Endothelial cell of umbilical vein (primary cell): ENCODE measurements at regions not wholly inside any gene's neighbourhood (a gene's known extent, or its start where the extent isn't known, plus 50 kb on each side); places are given as distances from the start of the nearest gene placed in this dataset.

Experiments
- BruUV-seq: library from RNA; stranded (reverse); fragments of 400-500 nt; replicated peaks from 2 replicates; lab custom pipeline; 2021; lab: Mats Ljungman, UMichigan
- CTCF ChIA-PET: fragments of 300-600, 350-600 bp; sonication (Branson Sonifier 250); formaldehyde crosslinking; loops from one replicate; lab custom pipeline; 2021; ENCODE audit warnings: antibody characterized with exemption, inconsistent platforms; lab: Charles Lee
- POLR2A ChIA-PET: fragments of 300-600, 350-600 bp; sonication (Branson Sonifier 250); formaldehyde crosslinking; loops from one replicate; lab custom pipeline; 2021; ENCODE audit warnings: antibody characterized with exemption, inconsistent platforms; lab: Charles Lee
- DNase-seq: peaks from one replicate; pipeline ENCODE4 v3.0.0-alpha.2; 2011; ENCODE audit warnings: low read depth, low spot score
- FAIRE-seq: peaks from 2 replicates; lab custom pipeline; 2011; peaks lifted over from hg19 to GRCh38; lab: Jason Lieb, UNC
- H2AFZ ChIP-seq: 2 replicates; pipeline ENCODE4 v1.6.0; 2012; ENCODE audit warnings: low read depth, low read length, control low read depth, inconsistent platforms
- H3K27ac ChIP-seq: 2 replicates; pipeline ENCODE4 v1.5.1; 2011; ENCODE audit warnings: low read depth, mild to moderate bottlenecking, control low read depth, low read length, moderate library complexity; ENCODE audit not compliant: insufficient read depth
- H3K27me3 ChIP-seq, 2 experiments: 2 replicates each; pipeline versions ENCODE4 v1.6.0 to v1.6.1; 2011; ENCODE audit warnings: low read length in 2 of 2, mixed read lengths in 1 of 2; ENCODE audit not compliant: control insufficient read depth in 2 of 2, insufficient read depth in 2 of 2
- H3K36me3 ChIP-seq, 2 experiments: 2 replicates in 1 of 2; 3 replicates in 1 of 2; pipeline ENCODE4 v1.5.1; 2011; ENCODE audit warnings: low read length in 2 of 2, mild to moderate bottlenecking in 1 of 2, moderate library complexity in 1 of 2; ENCODE audit not compliant: control insufficient read depth in 2 of 2, insufficient read depth in 2 of 2; ENCODE audit errors: extremely low read depth in 1 of 2
- H3K4me1 ChIP-seq: 3 replicates; pipeline ENCODE4 v1.5.1; 2011; ENCODE audit warnings: mild to moderate bottlenecking, low read length; ENCODE audit not compliant: control insufficient read depth, insufficient read depth; ENCODE audit errors: extremely low read depth
- H3K4me2 ChIP-seq: 2 replicates; pipeline ENCODE4 v1.6.1; 2011; ENCODE audit warnings: low read length, control low read depth, mixed read lengths; ENCODE audit not compliant: insufficient read depth
- H3K4me3 ChIP-seq, 3 experiments: fragments of 200-600 bp in 1 of 3; sonication (generic), shearing (Covaris generic) in 1 of 3; replicated peaks in 1 of 3; 2 replicates each; pipeline ENCODE4 v1.5.1; 2011 to 2016; ENCODE audit warnings: control low read depth in 3 of 3, low read length in 3 of 3, mild to moderate bottlenecking in 2 of 3, inconsistent platforms in 1 of 3, low read depth in 1 of 3, moderate library complexity in 1 of 3; ENCODE audit not compliant: insufficient read depth in 1 of 3
- H3K79me2 ChIP-seq: 2 replicates; pipeline ENCODE4 v1.6.0; 2012; ENCODE audit warnings: low read length, inconsistent platforms; ENCODE audit not compliant: control insufficient read depth, insufficient read depth
- H3K9ac ChIP-seq: replicated peaks from 2 replicates; pipeline ENCODE3; 2011; ENCODE audit warnings: low read length, control low read depth; ENCODE audit not compliant: insufficient read depth; ENCODE audit errors: extremely low read depth
- H3K9me1 ChIP-seq: replicated peaks from 3 replicates; pipeline ENCODE4 v1.6.0; 2011; ENCODE audit warnings: mild to moderate bottlenecking, low read length; ENCODE audit not compliant: control insufficient read depth, insufficient read depth; ENCODE audit errors: extremely low read depth
- H3K9me3 ChIP-seq: replicated peaks from 2 replicates; pipeline ENCODE4 v1.5.1; 2012; ENCODE audit warnings: low read length, inconsistent platforms; ENCODE audit not compliant: control insufficient read depth, insufficient read depth
- H4K20me1 ChIP-seq: replicated peaks from 2 replicates; pipeline ENCODE3; 2011; ENCODE audit warnings: mild to moderate bottlenecking, low read length; ENCODE audit not compliant: control insufficient read depth, insufficient read depth; ENCODE audit errors: extremely low read depth
- FOS ChIP-seq: IDR thresholded peaks from 2 replicates; pipeline ENCODE4 v1.6.1; 2011; ENCODE audit warnings: mild to moderate bottlenecking, low read length, moderate library complexity, borderline replicate concordance; ENCODE audit not compliant: insufficient read depth
- GATA2 ChIP-seq: IDR thresholded peaks from 2 replicates; pipeline ENCODE4 v1.7.0; 2011; ENCODE audit warnings: low read depth, mild to moderate bottlenecking, moderate library complexity, mixed read lengths, low read length; ENCODE audit not compliant: insufficient read length, insufficient read depth
- JUN ChIP-seq: IDR thresholded peaks from 2 replicates; pipeline ENCODE4 v1.6.1; 2011; ENCODE audit warnings: borderline replicate concordance, low read depth; ENCODE audit not compliant: insufficient read length, insufficient read depth
- MYC ChIP-seq: IDR thresholded peaks from one replicate; pipeline ENCODE4 v1.6.1; 2011; ENCODE audit warnings: mild to moderate bottlenecking, low read depth, low read length
- POLR2A ChIP-seq: IDR thresholded peaks from 2 replicates; pipeline ENCODE4 v1.6.1; 2012; ENCODE audit warnings: low read depth, mild to moderate bottlenecking, control low read depth, low read length
- POLR2AphosphoS5 ChIP-seq: IDR thresholded peaks from 2 replicates; pipeline ENCODE4 v1.6.1; 2012; ENCODE audit warnings: low read depth, mild to moderate bottlenecking, control low read depth, low read length, moderate library complexity; ENCODE audit not compliant: insufficient read depth
- dilution Hi-C: fragments of 300-500 bp; cut with MboI; formaldehyde crosslinking; loops from one replicate; pipeline ENCODE4 v1.15.0; 2019; ENCODE audit warnings: low sequenced_read_pairs; ENCODE audit not compliant: extremely low pct_ligation_motif_present
- intact Hi-C: fragments of 100-400 bp; cut with micrococcal nuclease; formaldehyde crosslinking; loops from one replicate; pipeline ENCODE4 v1.10.0; 2022
- TF ChIP-seq, protein P1 (sequence below), 2 donors: IDR thresholded peaks; 1 replicate in 1 of 2; 2 replicates in 1 of 2; pipeline ENCODE4 v1.5.1; 2011; ENCODE audit warnings: low read length in 2 of 2, mild to moderate bottlenecking in 2 of 2, moderate library complexity in 2 of 2, control low read depth in 1 of 2, inconsistent platforms in 1 of 2, low read depth in 1 of 2; ENCODE audit not compliant: insufficient read depth in 1 of 2; ENCODE audit errors: extremely low read depth in 1 of 2
- TF ChIP-seq, protein P2 (sequence below): IDR thresholded peaks from 2 replicates; pipeline ENCODE4 v1.6.1; 2011; ENCODE audit not compliant: insufficient read depth, insufficient read length

DNA sequence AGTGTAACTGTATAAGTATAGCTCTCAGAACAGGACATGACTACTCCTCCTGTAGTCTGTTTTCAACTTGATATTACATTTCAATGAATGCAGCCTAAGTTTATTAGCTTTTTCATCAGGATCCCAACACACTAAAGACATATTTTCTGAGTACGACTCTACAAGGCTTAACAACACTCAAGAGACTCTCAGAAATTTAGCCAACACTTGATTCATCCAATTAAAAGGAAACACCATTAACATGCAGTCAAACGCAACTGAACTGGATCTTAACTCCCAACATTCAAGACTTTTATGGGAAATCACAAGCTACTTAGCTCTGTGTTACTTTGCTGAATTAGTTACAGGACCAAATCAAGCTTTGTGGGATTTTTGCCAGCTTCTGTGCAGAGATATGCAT lies 65.2 kb upstream of the SGIP1 start:
- no peaks in the 10 kb centered on the region for H3K79me2 ChIP-seq
- BruUV-seq: no TSS peak
- H3K9ac ChIP-seq: no peak overlapping the region
- no peak overlapping the region for H2AFZ ChIP-seq
- dilution Hi-C loops: loop anchor here (25.0 kb wide), 1 partner anchor 206 kb away; no protein-coding TSS in a partner anchor
- H3K9me1 ChIP-seq: no peaks in the 10 kb centered on the region
- H3K9me3 ChIP-seq: no peaks in the 10 kb centered on the region
- ChIA-PET CTCF (interaction anchor here (1.0 to 5.8 kb wide), 3 partner anchors 22 to 64 kb away, joined by 3 to 24 read pairs (median 6); no protein-coding TSS in a partner anchor), POLR2A (no interaction called here)
- no peak for DNase-seq
- no peak overlapping the region for H3K27ac ChIP-seq
- intact Hi-C loops: no loop called here
- H3K36me3 ChIP-seq: no peaks in the 10 kb centered on the region
- FAIRE-seq: no peak
- no peak overlapping the region for H3K4me2 ChIP-seq
- no peaks in the 10 kb centered on the region for H3K27me3 ChIP-seq
- H3K4me3 ChIP-seq: no peak overlapping the region
- H3K4me1 ChIP-seq: peaks cover 12% of the 10 kb centered on the region
- no peak for TF ChIP-seq FOS
- TF ChIP-seq JUN: no peak
- TF ChIP-seq, protein P1, sequence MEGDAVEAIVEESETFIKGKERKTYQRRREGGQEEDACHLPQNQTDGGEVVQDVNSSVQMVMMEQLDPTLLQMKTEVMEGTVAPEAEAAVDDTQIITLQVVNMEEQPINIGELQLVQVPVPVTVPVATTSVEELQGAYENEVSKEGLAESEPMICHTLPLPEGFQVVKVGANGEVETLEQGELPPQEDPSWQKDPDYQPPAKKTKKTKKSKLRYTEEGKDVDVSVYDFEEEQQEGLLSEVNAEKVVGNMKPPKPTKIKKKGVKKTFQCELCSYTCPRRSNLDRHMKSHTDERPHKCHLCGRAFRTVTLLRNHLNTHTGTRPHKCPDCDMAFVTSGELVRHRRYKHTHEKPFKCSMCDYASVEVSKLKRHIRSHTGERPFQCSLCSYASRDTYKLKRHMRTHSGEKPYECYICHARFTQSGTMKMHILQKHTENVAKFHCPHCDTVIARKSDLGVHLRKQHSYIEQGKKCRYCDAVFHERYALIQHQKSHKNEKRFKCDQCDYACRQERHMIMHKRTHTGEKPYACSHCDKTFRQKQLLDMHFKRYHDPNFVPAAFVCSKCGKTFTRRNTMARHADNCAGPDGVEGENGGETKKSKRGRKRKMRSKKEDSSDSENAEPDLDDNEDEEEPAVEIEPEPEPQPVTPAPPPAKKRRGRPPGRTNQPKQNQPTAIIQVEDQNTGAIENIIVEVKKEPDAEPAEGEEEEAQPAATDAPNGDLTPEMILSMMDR (IDR thresholded peaks at IDR 0.05; ENCODE audit: extremely low read depth in 1 of 2, insufficient read depth in 1 of 2, low read depth in 1 of 2, low read length in 2 of 2): no peak
- TF ChIP-seq, protein P2, sequence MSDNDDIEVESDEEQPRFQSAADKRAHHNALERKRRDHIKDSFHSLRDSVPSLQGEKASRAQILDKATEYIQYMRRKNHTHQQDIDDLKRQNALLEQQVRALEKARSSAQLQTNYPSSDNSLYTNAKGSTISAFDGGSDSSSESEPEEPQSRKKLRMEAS: no peak
- no peak for TF ChIP-seq GATA2
- no peak for TF ChIP-seq POLR2AphosphoS5
- TF ChIP-seq MYC: no peak
- TF ChIP-seq POLR2A: no peak
- no peaks in the 10 kb centered on the region for H4K20me1 ChIP-seq
